HT-29 (cell line): ENCODE measurements at regions not wholly inside any gene's neighbourhood (a gene's known extent, or its start where the extent isn't known, plus 50 kb on each side); places are given as distances from the start of the nearest gene placed in this dataset.

ENCODE experiments used
- DNase-seq: peaks from one replicate; pipeline ENCODE4 v3.0.0-alpha.2; 2015; ENCODE audit warnings: low spot score

DNA sequence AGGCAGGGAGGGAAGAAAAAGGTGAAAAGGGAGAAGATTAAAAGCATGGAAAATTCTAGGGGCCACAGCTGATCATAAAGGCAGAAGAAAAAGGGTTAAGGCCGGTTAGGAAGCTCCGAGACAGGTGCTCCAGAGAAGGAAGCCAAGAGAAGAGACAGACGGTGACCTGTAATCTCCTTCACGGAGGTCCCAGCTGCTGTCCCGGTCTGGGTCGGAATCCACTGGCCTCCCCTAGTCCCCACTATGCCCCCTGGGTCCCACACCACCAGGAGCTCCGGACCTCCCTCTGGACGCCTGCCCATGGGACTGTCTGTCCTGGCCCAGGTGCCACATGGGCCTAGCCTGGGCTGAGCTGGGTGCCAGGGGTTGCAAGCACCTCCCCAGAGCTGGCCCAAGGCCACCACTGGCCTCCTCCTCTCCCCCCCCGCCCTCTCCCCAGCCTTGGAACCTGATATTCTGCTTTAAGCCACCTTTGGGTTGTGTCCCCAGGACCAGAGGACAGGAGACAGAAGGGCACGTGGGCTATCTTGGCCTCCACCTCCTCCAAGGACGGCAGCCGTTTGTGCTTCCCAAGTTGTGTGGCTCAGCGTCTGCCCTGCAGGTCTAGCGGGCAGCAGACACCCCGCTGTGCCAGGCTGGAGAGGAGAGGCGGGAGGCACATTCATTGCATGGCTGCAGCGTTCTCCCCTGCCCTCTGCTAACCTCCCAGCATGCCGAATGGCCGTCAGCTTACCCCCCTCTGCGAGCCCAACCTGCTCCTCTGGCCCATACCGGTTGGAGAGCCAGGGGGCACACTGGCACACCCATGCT lies 102.4 kb downstream of the ENGASE start:
- DNase-seq, result no peak

DNA sequence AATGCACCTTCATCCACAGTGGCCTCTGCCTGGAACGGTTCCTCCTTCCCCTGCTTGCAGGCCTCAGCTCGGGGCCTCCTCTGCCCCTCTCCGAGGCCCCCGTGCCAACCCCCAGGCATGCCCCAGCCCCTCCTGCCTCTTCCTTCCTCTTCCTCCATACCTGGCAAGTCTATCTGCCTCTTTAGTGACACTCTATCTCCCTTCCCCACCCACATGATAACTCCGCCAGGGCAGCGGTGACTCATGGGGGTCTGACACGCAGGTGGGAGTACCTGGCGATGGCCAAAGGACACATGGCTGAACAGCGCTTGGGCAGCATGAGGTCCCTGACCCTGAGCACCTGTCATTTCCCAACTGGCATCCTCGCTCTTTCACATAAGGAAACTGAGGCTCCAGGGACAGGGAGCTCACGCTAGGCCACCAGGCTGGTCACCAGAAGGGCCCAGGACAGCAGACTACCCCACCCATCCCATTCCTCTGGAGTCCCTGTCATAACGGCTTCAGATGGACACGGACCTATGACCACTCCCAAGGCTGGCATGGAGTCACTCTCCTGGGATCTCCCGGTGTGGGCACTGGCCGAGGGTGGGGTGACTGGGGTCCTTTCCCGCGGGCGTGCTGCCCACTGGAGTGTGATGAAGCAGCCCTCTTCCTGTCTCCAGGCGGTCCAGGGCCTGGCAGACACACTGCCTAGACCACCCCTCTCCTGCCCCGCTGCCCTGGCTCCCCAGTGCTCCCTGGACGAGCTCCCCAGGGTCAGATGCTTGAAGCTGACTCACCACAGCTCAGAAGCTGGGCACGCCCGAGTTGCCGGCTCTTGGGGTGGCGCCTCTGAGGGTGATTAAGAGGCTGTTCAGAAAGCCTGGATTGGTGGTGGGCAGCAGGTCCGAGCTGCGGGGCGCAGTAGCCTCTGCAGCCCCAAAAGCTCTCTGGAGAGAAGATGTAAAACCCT lies 100.6 kb downstream of the ENGASE start:
- DNase-seq, result no peak

DNA sequence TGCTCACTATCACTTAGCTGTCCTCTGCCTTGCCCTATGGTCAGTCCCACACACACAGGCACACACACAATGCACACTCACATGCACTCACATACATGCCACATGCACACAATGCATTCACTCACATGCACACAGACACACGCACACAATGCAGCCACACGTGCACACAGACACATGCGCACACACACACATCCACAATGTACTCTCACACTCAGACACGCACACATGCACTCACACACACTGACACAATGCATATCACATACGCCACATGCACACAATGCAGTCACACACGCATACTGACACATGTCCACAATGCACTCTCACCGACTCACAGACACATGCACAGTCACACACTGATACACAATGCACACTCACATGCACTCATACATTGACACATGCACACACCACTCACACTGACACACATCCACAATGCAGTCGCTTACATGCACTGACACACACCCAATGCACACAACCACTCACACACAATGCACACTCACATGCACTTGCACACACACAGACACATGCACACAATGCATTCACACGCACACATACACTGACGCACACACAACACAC lies 99.7 kb downstream of the ENGASE start:
- no peak for DNase-seq

DNA sequence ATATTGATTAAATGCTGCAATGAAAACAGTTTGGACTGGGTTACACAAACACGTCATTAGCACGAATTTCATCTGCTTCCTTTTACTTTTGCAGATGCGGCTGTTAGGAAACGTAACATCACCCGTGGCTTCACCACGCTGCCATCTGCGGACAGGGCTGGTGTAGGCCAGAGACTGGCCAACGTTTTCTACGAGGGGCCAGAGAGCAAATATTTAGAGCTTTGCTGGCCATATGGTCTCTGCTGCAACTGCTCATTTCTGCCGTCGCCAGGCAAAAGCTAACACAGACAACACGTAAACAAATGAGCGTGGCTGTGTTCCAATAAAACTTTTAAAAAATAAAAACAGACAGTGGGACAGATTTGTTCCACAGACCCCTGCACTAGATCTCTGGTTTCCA lies 96.6 kb downstream of the ENGASE start:
- DNase-seq, result no peak

DNA sequence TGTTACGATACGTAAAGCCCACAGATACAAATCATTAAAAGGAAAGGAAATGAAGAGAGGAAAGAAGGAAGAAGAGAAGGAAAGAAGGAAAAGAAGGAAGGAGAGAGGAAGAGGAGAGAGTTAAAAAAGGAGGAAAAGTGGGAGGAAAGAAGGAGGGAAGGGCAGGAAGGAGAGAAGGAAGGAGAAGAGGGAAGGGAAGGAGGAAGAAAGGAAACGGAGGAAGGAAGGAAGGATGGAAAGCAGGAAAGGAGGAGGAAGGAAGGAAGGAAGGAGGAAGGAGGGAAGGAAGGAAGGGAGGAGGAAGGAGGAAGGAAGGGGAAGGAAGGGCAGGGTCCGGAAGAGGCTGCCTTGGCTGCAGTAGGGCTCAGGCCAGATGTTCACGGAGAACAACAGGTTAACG lies 95.2 kb downstream of the ENGASE start:
- DNase-seq, result no peak

DNA sequence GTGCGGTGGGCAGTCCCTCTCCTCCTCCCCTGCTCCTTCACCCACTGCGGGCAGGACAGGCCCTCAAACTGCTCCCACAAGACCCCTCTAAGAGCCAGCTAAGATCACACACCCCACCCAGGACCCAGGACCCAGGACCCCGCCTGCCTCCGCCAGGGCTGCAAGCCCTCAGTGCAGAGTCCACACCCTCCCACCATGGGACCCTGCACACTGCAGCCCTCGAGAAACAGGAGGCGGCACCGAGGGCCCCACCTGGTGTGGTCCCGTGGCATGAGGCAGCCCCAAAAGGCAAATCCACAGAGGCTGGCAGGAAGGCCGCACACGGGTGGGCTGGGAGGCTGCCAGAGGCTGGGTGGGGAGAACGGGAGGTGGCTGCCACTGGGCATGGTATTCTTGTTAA lies 94.7 kb downstream of the ENGASE start:
- DNase-seq, result no peak

DNA sequence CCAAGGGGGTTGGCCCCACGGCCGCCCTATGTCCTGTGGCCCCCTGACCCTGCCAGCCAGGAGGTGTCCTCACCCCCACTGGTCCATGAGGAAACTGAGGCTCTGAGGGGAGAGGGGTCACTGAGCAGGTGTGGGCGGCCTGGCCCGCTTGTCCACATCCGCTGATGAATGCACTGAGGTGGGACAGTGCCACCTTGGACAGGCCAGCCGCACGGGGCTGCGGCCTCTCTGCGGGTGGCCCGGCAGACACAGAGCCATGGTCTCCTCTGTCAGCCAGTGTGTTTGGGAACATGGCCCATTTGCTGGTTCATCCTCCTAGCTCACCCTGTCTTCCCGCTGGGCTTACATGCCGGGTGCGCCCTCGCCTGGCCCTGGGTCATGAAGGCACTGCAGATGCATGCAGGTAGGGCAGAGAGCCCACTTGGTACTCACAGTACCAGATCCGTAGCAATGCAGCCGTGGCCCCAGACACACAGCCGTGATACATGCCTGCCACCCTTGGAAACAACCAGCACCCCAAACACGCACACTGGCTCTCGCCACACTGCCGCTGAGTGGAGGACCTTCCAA lies 93.9 kb downstream of the ENGASE start:
- peak; percentile 34 for DNase-seq

DNA sequence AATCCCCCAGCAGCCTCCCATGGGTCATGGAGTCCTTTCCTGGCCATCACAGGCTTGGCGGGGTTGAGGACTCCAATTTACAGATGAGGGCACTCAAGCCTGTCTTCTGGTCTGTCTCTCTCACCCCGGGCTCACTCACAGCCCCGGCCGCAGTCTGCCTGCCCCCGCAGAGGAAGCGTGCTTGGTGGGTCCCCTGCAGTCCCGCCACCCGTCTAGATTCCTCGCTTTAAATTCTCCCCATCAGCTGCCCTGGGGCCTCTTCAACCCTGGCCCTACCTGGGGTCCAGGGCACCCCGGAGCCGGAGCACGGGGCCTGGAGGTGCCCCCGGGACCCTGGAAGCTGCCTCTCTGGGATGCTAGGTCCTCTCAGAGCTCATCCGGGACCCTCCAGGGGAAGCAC lies 92.9 kb downstream of the ENGASE start:
- no peak for DNase-seq

DNA sequence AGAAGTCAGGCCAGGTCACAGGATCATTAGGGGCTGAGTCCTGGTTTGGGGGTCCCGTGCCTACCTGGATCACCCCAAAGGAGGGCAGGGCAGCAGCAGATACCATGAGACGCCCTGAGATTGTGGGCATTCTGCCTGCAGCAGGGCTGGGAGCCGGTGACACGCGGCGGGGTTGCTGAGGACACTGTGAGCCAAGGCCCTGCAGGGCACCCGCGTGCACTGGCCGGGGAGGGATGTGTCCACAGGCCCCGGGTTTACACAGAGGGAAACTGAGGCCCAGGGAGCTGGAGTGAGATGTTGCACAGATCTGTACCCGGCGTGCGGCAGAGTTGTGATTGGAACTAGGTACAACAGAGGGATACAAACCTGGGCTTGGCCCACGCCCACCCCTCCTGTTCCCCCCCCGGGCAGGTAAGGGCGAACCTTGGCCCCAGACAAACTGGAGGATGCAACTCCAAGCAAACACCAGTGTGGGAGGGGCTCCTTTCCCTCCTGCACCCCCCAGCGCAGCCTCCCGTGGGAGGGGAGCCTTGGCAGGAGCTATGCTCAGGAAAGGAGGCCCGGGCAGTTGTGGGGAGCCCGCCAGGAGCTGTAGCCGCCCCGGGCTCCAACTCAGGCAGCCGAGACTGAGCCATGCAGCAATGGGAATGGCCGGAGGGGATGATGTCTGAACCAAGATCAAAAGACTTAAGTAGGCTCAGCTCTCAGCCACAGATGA lies 91.3 kb downstream of the ENGASE start:
- DNase-seq, result no peak

DNA sequence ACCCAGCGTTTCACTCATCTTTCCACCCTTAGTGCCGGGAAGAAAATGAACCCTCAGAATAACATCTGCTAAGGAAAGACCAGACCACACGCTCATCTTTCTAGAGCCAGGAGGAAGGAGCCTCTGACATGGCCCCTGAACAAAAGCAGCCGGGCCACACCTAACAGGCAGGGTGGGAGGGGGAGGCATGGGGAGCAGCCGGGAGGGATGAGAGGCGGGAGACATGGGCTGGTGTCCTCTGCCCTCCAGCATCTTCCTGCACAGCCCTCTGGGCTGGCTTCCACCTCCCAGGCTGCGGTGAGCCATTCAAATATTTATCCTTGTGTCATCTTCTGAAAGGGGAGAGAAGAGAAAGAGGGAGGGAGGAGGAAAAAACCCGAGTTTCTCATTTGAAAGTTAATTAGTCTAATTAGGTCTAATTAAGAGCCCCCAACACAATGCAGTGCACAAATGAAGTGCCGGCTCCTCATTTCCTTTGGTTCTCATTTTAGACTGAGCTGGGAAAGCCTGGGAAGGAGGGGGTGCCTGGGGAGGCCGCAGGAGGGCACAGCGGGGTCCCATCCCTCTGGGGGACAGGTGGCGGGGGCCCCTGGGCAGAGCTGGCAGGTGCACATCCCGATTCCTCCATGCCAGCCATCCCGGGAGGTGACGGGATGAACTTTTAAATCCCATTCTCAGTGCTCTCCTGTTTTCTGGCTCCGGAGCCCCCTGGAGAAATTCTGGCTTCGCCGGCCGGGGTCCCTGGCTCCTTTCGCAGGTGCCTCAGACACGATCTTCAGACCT lies 90.5 kb downstream of the ENGASE start:
- no peak for DNase-seq

DNA sequence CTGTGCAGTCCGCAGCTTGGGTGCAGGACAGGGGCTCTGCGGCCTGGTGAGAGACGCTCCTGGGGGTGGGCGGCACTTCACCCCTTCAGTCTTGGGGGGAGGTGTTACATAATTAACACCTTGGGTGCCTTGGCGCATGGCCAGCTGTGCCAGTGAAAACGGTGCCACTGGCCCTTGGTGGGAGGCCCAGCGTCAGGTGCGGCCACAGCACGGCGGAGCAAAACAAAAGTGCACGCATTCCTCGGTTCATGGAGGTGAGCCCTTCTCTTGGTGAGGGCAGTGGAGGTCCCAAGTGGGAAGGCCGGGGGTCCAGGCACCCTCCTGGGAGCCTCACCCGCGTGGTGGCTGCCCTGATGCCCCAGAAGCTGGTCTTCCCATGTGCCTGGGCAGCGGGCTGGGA lies 89.8 kb downstream of the ENGASE start:
- DNase-seq, result no peak

DNA sequence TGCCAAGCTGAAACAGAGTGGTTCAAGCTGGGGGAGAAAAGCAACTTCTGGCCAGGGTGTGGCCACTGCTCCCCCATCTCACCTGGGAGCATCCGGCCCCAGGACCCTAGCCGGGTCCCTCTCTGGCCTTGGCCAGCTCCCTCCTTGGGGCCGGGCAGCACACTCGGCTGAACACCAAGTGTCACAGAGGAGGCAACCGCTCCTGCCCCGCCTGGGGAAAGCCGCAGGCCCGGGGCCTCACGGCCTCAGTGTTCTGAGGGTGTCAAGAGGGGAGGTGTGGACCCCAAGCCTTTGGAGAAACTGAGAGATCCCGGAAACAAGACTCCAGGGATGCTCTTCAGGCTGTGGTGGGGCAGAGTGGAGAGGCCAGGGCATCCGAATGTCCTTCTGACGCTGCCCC lies 88.4 kb downstream of the ENGASE start:
- no peak for DNase-seq

DNA sequence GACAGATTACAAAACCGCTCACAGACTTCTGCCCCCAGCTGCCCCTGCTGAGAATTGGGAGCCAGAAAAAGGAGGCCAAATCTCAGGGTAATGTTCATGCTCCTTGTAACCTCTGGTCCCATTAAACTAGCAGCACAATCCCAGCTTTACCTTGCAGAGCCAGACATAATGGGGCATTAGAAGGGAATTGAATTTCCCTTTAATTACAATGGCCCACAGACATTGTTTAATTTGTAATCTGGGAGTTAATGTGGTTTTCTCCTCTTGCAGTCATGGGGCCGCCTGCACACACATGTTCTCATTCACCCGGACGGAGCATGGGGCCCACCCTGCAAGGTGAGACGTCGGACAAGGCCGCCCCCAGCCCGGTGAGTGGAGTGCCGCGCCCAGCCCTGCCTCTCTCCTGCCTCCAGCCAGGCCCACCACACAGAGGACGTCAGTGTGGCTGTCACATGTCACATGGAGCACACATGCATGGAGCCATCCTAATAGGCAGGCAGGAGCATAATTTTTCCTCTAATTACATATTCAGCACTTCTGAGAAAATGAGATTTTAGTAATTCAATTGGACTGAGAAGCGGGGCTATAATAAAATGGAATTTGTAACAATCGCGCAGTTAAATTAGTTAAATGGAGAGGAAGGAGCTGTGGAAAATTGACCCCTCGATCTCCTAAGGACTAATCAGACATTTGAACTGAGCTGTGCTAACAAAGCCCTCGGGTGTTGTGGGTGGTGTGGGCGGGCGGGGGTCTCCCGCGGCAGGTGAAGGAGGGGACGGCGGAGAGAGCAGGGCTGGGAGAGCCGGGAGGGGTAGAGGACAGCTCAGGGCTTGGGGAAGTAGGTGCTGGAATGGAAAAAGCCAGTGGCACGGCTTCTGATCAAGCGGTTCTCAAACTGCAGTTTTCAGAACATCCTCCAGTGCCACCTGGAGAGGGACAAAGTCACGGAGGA lies 87.7 kb downstream of the ENGASE start:
- DNase-seq, result no peak

DNA sequence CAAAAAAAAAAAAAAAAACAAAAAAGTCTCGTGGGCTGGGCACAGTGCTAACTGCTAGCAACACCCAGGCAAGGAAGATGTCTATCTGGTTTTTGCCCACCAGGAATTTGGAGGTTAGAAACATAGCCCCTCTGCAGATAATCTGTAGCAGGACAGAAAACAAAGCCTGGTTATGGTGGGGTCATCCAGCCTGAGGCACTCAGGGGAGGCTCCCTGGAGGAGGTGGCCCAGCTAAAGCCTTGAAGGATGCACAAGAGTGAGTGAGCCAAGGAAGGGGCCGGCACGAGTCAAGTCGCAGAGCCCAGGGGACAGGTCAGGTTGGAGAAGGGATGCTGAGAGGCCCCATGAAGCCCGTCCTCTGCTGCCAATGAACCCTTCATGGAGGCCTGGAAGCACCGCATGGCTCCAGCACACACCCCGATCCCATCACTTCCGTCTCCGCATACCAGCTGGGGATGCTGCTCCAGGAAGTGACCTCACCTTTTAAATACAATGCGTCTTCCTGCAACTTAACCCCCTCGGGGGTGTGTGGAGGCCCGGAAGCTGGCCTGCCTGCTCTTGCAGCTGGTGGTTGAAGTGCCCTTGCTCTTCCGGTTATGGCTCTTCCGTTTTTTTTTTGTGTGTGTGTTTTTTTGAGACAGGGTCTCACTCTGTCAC lies 86.5 kb downstream of the ENGASE start:
- no peak for DNase-seq

DNA sequence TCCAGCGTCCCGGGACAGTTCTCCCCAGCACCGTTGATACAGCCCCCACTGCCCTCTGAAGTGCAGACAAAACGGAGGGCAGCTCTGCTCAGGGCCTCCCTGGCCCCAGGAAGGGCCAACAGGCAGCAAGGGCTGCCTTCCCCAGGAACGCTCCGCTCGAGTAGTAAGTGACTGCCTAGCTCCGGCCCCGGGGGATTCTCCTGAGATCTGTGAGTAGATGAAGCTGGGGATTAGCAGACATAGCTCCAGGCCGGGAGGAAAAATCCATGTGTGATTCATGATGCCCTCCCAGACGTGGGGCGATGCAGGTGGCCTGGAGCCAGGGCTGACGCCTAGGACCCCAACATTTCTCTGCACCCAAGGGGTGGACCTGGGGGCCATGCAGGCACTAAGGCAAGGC lies 85.3 kb downstream of the ENGASE start:
- no peak for DNase-seq

DNA sequence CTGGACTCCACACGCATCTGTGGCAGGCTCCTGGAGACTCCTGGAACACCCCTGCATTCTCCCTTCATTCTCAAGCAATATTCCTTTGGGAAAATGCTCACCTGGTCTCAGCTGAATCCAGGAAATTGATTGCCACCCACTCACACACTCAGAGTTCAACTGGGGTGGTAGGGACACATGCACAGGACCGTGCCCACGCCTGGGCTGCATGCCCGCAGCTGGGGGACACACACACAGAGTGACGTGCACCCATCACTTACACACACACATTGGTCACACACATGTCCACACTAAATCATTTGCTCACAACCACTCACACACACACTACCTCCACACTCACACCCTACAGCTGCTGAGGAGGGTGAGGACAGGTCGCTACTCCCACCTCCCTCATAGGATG lies 84.8 kb downstream of the ENGASE start:
- DNase-seq, result no peak

DNA sequence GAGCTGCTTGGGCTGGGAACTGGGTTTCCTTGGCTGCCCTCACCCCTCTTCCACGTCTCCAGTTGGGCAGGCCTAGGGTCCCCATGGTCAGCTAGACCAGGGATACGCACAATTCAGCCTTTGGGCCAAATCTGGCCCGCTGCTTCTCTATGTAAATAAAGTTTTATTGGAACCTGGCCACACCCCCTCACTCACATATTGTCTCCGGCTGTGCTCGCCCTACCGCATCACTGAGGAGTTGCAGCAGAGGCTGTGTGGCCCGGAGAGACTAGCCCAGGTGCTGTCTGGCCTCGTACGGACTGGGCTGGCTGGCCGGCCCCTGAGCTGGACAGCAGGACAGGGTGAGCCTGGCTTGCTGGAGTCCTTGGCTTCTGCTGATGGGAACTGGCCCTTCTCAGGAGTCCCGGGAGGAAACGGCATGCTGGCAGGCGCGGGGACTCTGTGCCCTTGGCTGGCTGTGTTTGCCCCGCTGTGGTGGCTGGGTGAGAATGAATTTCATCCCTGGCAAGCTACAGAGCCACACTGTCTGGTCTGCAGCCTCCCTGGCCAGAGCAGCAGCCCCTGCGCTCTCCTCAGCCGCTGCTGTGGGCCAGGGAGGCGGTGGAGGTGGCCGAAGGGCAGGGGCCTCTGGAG lies 82.0 kb downstream of the ENGASE start:
- no peak for DNase-seq

DNA sequence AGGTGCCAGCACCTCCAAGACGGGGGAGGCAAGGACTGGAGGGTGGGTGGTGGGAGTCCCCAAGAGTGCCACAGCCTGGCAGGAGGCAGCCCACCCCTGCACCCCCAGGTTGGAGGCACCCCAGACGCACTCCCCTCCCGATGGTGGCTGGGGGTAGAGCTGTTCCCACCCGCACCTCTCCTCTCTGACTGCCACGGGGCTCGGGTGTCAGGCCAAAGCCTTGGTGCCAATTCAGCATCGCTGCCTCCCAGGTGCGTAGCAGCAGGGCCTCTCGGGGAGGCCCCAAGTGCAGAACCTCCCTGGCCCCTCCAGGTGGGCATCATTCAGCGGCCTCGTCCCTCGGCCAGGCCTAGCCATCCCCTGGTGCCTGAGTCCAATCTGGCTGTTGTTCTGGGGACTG lies 81.1 kb downstream of the ENGASE start:
- DNase-seq, result no peak
